A204.1 (cell line): ENCODE measurements at regions not wholly inside any gene's neighbourhood (a gene's known extent, or its start where the extent isn't known, plus 50 kb on each side); places are given as distances from the start of the nearest gene placed in this dataset.

Experiments used
- FAIRE-seq: peaks from 2 replicates; lab custom pipeline; 2012; peaks lifted over from hg19 to GRCh38; lab: Jason Lieb, UNC

- FAIRE-seq = no peak
Measured at GRCh38 chr2:217270485-217271121, 410.7 kb upstream of the TNP1 start.

DNA sequence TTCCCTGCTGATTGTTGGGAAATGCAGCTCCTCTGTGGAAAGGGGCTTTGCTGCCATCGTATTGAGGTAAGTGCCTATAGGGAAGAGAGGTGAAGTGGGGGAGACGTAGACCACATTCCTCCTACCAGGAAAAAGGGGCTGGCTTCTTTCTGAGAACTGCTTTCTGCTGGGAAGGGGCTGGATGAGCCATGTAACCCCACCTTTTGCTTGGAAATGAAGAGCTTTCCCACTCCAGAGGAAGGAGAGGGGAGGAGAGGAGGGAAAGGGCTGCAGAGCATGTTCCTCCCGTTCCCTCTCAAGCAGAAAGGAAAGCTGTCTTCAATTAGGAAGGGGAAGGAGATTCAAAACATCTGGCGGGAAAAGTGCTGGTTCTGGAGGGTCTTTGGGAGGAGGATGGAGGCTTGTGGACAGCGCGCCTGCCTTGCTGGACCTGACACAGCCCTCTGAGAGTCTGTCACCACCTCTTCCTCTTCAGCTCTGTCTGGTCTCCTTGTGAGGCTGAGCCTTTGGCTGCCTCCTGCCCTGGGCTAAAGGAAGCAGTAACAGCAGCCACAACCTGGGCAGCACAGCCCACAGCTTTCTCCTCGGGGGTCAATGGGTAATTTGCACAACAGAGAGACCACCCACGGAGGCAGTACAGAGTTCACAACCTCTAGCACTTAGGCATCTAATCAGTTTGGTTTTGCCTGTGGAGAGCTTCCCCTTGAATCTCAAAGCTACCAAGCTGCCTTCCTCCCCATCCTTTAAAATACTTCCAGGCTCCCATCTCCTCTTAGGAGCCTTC, 410.0 kb upstream of the TNP1 start:
- no peak for FAIRE-seq

- no peak for FAIRE-seq
Measured at GRCh38 chr2:217268978-217269377, 409.1 kb upstream of the TNP1 start.

- FAIRE-seq = no peak
Measured at GRCh38 chr2:217267758-217268157, 407.9 kb upstream of the TNP1 start.

GRCh38 chr2:217263756-217264155, 403.9 kb upstream of the TNP1 start:
- no peak for FAIRE-seq

GRCh38 chr2:217262911-217263310, 403.0 kb upstream of the TNP1 start:
- no peak for FAIRE-seq

DNA sequence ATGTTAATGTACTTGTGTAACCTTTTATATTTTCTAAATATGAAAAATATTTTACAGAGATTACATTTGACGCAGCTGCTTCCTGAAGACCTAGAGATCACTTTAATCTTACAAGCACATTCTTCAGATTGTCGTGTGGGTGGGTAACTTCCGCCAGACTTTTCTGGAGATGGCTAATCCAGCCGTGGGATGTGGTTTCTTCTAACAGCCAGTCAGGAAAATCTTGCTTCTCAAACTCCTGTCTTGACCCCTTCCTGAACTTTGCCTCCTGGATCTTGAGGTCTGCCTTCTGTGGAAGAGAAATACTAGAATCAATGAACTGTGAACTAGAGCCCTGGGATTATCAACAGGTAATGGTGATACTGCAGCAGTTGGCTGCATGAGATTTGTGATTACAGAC, 401.6 kb upstream of the TNP1 start:
- no peak for FAIRE-seq

DNA sequence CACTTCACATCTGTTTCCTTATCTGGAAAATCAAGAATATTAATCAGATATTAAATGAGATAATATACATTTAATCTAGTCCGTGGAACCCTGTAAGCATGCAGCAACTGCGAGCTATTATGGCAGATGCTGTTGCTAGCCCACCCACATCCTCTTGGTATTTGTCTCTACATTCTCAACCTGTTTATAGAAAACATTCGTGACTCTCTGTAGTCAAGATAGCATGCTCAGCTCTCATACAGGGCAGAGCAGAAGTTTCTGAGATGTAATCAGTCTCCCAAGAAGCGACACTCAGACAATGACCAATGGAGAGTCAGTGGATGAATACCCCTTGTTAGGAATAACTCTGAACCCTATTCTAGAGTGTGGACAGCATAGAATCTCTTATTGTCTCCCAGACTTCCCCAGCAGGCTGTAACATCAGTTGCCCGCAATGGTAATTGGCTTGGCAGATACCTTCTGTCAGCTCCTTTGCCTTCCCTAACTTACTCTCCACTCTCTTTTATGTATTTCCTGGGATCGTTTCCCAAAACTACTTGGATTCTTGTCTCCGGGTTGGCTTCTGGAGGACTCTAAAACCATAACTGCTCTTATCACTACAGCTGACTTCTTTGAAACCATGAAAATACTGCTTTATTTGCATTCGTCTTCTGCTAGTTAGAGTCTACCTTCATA, 400.7 kb upstream of the TNP1 start:
- FAIRE-seq = no peak

GRCh38 chr2:217258170-217258569, 398.3 kb upstream of the TNP1 start:
- FAIRE-seq = no peak

- no peak for FAIRE-seq
Measured at GRCh38 chr2:217256251-217256650, 396.4 kb upstream of the TNP1 start.

GRCh38 chr2:217254111-217254510, 394.2 kb upstream of the TNP1 start:
- no peak for FAIRE-seq

- FAIRE-seq = no peak
Measured at GRCh38 chr2:217252181-217252580, 392.3 kb upstream of the TNP1 start.

- FAIRE-seq = no peak
Measured at GRCh38 chr2:217250013-217250524, 390.2 kb upstream of the TNP1 start.

DNA sequence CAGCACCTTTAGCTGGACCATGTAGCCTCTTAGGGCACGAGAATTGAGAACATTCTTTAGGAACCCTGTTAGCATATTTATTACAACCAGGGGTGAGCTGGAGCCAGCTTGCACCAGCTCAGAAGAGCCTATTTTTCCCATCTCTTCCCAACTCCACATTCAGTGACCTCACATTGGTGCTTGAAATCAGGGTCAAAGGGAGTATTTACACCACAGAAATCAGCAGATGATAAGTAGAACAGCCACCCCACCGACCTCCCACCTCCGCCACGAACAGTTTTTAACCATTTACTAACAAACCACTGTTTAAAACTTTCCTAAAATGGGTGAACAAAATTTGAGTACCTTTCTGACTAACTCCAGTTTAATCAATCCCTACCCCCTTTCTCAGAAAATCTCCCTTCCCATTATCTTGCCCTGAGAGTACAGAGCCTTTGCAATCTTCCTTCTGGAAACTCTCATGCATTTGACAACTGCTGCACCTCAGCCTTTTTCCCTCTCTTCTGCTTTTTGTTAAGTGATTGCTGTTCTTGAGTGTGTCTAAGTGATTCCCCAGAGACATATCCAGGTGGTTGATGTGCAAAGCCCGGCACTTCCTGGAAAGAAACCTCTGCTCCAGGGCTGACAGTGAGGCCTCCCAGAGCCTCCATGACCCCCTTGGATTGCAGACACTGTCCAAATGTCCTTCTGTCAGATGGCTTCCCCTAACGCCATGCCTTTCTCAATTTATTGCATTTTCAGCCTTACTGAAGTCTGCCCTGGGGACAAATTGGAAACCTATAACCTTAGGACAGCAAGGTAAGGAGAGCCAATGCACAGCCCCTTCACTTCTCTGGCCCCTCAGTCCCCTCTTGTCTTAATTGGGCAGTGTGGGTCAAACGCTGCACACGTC, 389.5 kb upstream of the TNP1 start:
- FAIRE-seq = no peak

GRCh38 chr2:217248312-217248935, 388.6 kb upstream of the TNP1 start:
- no peak for FAIRE-seq

- no peak for FAIRE-seq
Measured at GRCh38 chr2:217247476-217247875, 387.6 kb upstream of the TNP1 start.

- FAIRE-seq = no peak
Measured at GRCh38 chr2:217246108-217246507, 386.2 kb upstream of the TNP1 start.

- FAIRE-seq = no peak
Measured at GRCh38 chr2:217244815-217245214, 385.0 kb upstream of the TNP1 start.

DNA sequence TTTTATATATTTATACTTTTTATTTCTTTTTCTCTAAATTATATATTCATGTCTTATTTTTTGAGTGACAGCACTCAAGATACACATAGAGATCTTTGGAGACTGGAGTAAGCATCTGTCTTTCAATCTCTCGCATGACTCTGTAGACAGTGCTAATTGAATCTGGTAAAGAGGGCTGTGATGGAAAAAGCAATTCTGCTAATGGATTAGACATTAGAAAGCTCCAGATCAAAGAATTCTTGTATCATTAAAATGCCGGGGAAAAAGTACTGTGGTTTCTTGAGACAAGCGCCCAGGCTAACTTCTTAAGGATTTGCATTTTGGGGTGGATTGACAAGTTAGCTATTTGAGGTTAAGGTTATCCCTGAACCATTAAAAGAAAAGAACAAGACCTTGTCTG, 383.1 kb upstream of the TNP1 start:
- no peak for FAIRE-seq

- no peak for FAIRE-seq
Measured at GRCh38 chr2:217231724-217232123, 371.9 kb upstream of the TNP1 start.

DNA sequence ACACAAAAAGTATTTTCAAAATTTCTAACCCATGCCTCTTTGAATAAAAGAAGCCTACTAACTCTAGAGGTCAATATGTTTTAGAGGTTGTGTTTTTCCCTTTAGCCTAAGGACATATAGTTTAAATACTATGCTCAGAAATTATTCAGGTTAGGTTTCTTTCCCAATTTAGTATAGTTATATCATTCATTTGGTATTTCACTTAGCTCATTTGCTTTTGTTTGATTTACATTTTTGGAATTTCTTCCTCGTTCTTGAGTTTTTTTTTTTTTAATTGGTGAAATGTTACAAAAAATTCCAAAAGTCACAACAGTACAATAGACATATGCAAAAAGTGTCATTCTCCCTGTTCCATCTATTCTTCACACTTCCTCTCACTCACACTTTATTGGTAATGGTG, 371.3 kb upstream of the TNP1 start:
- no peak for FAIRE-seq

DNA sequence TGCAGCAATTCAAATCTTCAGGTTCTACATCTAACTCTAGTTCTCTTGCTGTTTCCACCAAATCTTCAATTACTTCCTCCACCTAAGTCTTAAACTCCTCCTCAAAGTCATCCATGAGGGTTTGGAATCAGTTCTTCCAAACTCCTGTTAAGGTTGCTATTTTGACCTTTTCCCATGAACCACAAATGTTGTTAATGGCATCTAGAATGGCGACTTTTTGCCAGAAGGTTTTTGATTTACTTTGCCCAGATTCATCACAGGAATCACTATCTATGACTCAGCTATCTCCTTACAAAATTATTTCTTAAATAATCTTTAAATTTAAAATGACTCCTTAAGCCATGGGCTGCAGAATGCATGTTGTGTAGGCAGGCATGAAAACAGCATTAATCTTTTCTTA, 368.9 kb upstream of the TNP1 start:
- no peak for FAIRE-seq
